Astrocyte of the hippocampus (primary cell): ENCODE measurements at regions not wholly inside any gene's neighbourhood (a gene's known extent, or its start where the extent isn't known, plus 50 kb on each side); places are given as distances from the start of the nearest gene placed in this dataset.
"Not testable (repeated sequence)": the region's sequence is repeated elsewhere in the genome, so short reads cannot be mapped to it uniquely, and the experiment has no call there.

ENCODE experiments used
- DNase-seq: peaks from one replicate; pipeline ENCODE4 v3.0.0; 2011; ENCODE audit warnings: low read depth, low spot score

- no peak for DNase-seq
Observed at GRCh38 chr10:117457932-117458331, 82.7 kb upstream of the PDZD8 start.

GRCh38 chr10:117457071-117457810, 82.0 kb upstream of the PDZD8 start:
- DNase-seq: no peak

GRCh38 chr10:117455346-117455745, 80.1 kb upstream of the PDZD8 start:
- no peak for DNase-seq

- DNase-seq: no peak
Observed at GRCh38 chr10:117454502-117454901, 79.3 kb upstream of the PDZD8 start.

- DNase-seq: not testable (repeated sequence)
Observed at GRCh38 chr10:117453484-117453883, 78.2 kb upstream of the PDZD8 start.

GRCh38 chr10:117450940-117451339, 75.7 kb upstream of the PDZD8 start:
- DNase-seq: no peak

GRCh38 chr10:117449636-117450035, 74.4 kb upstream of the PDZD8 start:
- DNase-seq: no peak

- peak; percentile 65 for DNase-seq
Observed at GRCh38 chr10:117448802-117449201, 73.6 kb upstream of the PDZD8 start.

GRCh38 chr10:117445992-117446391, 70.8 kb upstream of the PDZD8 start:
- no peak for DNase-seq

- no peak for DNase-seq
Observed at GRCh38 chr10:117444497-117445040, 69.3 kb upstream of the PDZD8 start.

GRCh38 chr10:117443686-117444041, 68.4 kb upstream of the PDZD8 start:
- no peak for DNase-seq

GRCh38 chr10:117442944-117443685, 67.9 kb upstream of the PDZD8 start:
- peak; percentile 91 for DNase-seq

GRCh38 chr10:117442521-117442920, 67.3 kb upstream of the PDZD8 start:
- DNase-seq: peak; percentile 66

- peak; percentile 94 for DNase-seq
Observed at GRCh38 chr10:117441812-117442443, 66.7 kb upstream of the PDZD8 start.

GRCh38 chr10:117441361-117441760, 66.1 kb upstream of the PDZD8 start:
- no peak for DNase-seq

GRCh38 chr10:117439243-117439912, 64.1 kb upstream of the PDZD8 start:
- peak; percentile 44 for DNase-seq

GRCh38 chr10:117432866-117433265, 57.6 kb upstream of the PDZD8 start:
- DNase-seq: no peak

GRCh38 chr10:117431160-117431559, 55.9 kb upstream of the PDZD8 start:
- peak; percentile 25 for DNase-seq

GRCh38 chr10:117430535-117430934, 55.3 kb upstream of the PDZD8 start:
- DNase-seq: not testable (repeated sequence)

- no peak for DNase-seq
Observed at GRCh38 chr10:117429643-117430265, 54.5 kb upstream of the PDZD8 start.

- no peak for DNase-seq
Observed at GRCh38 chr10:117427356-117427755, 52.1 kb upstream of the PDZD8 start.
